Thoracic aorta (tissue), 2 donors: ENCODE measurements at regions not wholly inside any gene's neighbourhood (a gene's known extent, or its start where the extent isn't known, plus 50 kb on each side); places are given as distances from the start of the nearest gene placed in this dataset.

Experiments
- ATAC-seq: fragments of 150-250 bp; one replicate; pipeline ENCODE4 v1.8.0; 2017; ENCODE audit warnings: low read depth; ENCODE audit not compliant: insufficient number of reproducible peaks, low FRiP score
- DNase-seq: peaks from one replicate; pipeline ENCODE4 v3.0.0-alpha.2; 2020; ENCODE audit warnings: low spot score
- H3K27ac ChIP-seq, 2 donors: fragments of 200-600 bp; sonication (generic); 1 replicate in 1 of 2; 2 replicates in 1 of 2; pipeline ENCODE4 v1.5.1; 2016; ENCODE audit warnings: mild to moderate bottlenecking in 2 of 2, moderate library complexity in 2 of 2
- H3K27me3 ChIP-seq: fragments of 200-600 bp; sonication (generic); replicated peaks from 2 replicates; pipeline ENCODE4 v1.6.0; 2016; ENCODE audit warnings: mild to moderate bottlenecking; ENCODE audit not compliant: insufficient read depth
- H3K36me3 ChIP-seq: fragments of 200-600 bp; sonication (generic); one replicate; pipeline ENCODE4 v1.5.1; 2016
- H3K4me1 ChIP-seq, 2 donors: fragments of 200-600 bp; sonication (generic); 1 replicate in 1 of 2; 2 replicates in 1 of 2; pipeline versions ENCODE4 v1.5.1 to v1.6.0; 2016; ENCODE audit warnings: low read depth in 2 of 2, mild to moderate bottlenecking in 1 of 2; ENCODE audit not compliant: control insufficient read depth in 1 of 2
- H3K4me3 ChIP-seq: fragments of 200-600 bp; sonication (generic); 2 replicates; pipeline ENCODE4 v1.5.1; 2016; ENCODE audit warnings: mild to moderate bottlenecking
- H3K9me3 ChIP-seq: fragments of 200-600 bp; sonication (generic); 2 replicates; pipeline ENCODE4 v1.5.1; 2016
- TF ChIP-seq, protein P1 (sequence below): fragments of 200-600 bp; sonication (generic); IDR thresholded peaks from one replicate; pipeline ENCODE4 v1.5.1; 2019; ENCODE audit warnings: antibody characterized with exemption

GRCh38 chr4:178781779-178782178, 1339.5 kb upstream of the AGA start:
- TF ChIP-seq, protein P1, sequence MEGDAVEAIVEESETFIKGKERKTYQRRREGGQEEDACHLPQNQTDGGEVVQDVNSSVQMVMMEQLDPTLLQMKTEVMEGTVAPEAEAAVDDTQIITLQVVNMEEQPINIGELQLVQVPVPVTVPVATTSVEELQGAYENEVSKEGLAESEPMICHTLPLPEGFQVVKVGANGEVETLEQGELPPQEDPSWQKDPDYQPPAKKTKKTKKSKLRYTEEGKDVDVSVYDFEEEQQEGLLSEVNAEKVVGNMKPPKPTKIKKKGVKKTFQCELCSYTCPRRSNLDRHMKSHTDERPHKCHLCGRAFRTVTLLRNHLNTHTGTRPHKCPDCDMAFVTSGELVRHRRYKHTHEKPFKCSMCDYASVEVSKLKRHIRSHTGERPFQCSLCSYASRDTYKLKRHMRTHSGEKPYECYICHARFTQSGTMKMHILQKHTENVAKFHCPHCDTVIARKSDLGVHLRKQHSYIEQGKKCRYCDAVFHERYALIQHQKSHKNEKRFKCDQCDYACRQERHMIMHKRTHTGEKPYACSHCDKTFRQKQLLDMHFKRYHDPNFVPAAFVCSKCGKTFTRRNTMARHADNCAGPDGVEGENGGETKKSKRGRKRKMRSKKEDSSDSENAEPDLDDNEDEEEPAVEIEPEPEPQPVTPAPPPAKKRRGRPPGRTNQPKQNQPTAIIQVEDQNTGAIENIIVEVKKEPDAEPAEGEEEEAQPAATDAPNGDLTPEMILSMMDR: no peak
- ATAC-seq (no peak), DNase-seq (no peak)
- no peaks in the 10 kb centered on the region for H3K4me1 ChIP-seq
- no peaks in the 10 kb centered on the region for H3K36me3 ChIP-seq
- no peak overlapping the region for H3K27ac ChIP-seq
- H3K27me3 ChIP-seq: no peaks in the 10 kb centered on the region
- H3K9me3 ChIP-seq: no peaks in the 10 kb centered on the region
- H3K4me3 ChIP-seq: no peak overlapping the region

- no peaks in the 10 kb centered on the region for H3K27me3 ChIP-seq
- TF ChIP-seq, protein P1: no peak
- DNase-seq: no peak
- no peak for ATAC-seq
- no peaks in the 10 kb centered on the region for H3K36me3 ChIP-seq
- H3K27ac ChIP-seq: no peak overlapping the region
- no peak overlapping the region for H3K4me3 ChIP-seq
- no peaks in the 10 kb centered on the region for H3K4me1 ChIP-seq
- H3K9me3 ChIP-seq: no peaks in the 10 kb centered on the region
Measured at GRCh38 chr4:178784491-178784890, 1342.3 kb upstream of the AGA start.

DNA sequence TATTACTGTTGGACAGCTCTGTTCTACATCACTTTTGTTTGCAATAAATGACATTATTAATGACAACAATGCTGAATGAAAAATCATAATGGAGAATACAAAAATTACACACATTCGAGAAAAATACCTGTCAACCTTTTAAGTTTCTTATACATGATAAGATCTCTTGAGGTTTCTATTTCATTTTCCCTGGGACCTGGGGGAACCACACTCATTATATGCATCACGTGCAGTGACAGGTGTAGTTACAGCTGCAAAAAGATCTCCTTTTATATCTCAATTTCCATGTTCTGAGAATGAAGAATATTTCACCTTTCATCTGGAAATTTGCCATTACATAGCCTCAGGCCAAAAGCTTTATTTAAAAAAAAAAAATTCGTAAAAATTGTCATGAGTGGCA, 1347.0 kb upstream of the AGA start:
- ATAC-seq (no peak), DNase-seq (no peak)
- TF ChIP-seq, protein P1: no peak
- H3K4me3 ChIP-seq: no peak overlapping the region
- H3K4me1 ChIP-seq: no peaks in the 10 kb centered on the region
- no peaks in the 10 kb centered on the region for H3K27me3 ChIP-seq
- H3K36me3 ChIP-seq: no peaks in the 10 kb centered on the region
- H3K27ac ChIP-seq: no peak overlapping the region
- no peaks in the 10 kb centered on the region for H3K9me3 ChIP-seq

GRCh38 chr4:178799204-178799603, 1357.0 kb upstream of the AGA start:
- no peaks in the 10 kb centered on the region for H3K9me3 ChIP-seq
- no peaks in the 10 kb centered on the region for H3K27me3 ChIP-seq
- DNase-seq (no peak), ATAC-seq (no peak)
- no peaks in the 10 kb centered on the region for H3K36me3 ChIP-seq
- no peaks in the 10 kb centered on the region for H3K4me1 ChIP-seq
- H3K4me3 ChIP-seq: no peak overlapping the region
- TF ChIP-seq, protein P1: no peak
- H3K27ac ChIP-seq: no peak overlapping the region

DNA sequence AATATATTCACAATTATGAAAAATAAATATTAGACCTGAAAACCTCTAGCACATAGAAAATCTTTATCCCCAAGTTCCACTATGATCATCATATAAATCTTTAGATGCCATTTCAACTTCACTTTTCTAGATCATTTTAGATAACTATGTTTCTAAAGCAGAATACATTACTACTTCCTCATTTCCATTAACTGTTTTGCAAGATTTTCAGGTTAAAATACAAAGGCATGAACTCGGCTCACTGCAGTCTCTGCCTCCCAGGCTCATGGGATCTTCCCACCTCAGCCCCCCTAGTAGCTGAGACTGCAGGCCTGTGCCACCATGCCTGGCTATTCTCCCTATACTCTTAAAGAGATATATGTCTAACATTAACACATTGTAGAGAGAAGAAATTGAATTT, 1365.9 kb upstream of the AGA start:
- DNase-seq: no peak
- TF ChIP-seq, protein P1: no peak

More for the DNA sequence above, 1365.9 kb upstream of the AGA start:
- no peaks in the 10 kb centered on the region for H3K9me3 ChIP-seq
- ATAC-seq: no peak
- H3K27me3 ChIP-seq: no peaks in the 10 kb centered on the region
- H3K4me1 ChIP-seq: no peaks in the 10 kb centered on the region
- H3K4me3 ChIP-seq: no peak overlapping the region
- no peaks in the 10 kb centered on the region for H3K36me3 ChIP-seq
- no peak overlapping the region for H3K27ac ChIP-seq
